ENCODE measurements at regions not wholly inside any gene's neighbourhood (a gene's known extent, or its start where the extent isn't known, plus 50 kb on each side); places are given as distances from the start of the nearest gene placed in this dataset.

GRCh38 chr12:17016116-17016864 lies 410.3 kb upstream of the LMO3 start:
- TF ChIP-seq CTCF (conservative IDR thresholded peaks at IDR 0.05; ENCODE audit: low read length), result no peak
- no peak for TF ChIP-seq EZH2phosphoT487 (IDR thresholded peaks at IDR 0.05; ENCODE audit: borderline replicate concordance)
